ENCODE measurements at regions not wholly inside any gene's neighbourhood (a gene's known extent, or its start where the extent isn't known, plus 50 kb on each side); places are given as distances from the start of the nearest gene placed in this dataset.
A peak's percentile ranks its signal among the peaks of the same experiment; 100 is the strongest.

- DNase-seq (no peak), ATAC-seq (no peak)
- 100% methylated on average over 1 of the region's 1 CpG for WGBS
- H3K4me1 ChIP-seq (ENCODE audit: control insufficient read depth, insufficient read depth, low read length) = peaks cover 6% of the 10 kb centered on the region
- intact Hi-C loops (cut with DNase I) = no loop called here
- H3K27ac ChIP-seq (ENCODE audit: low read length) = no peak overlapping the region
- H3K27me3 ChIP-seq (ENCODE audit: control insufficient read depth, insufficient read depth) = no peaks in the 10 kb centered on the region
- no peak overlapping the region for H3K4me3 ChIP-seq (ENCODE audit: low read length)
- no peaks in the 10 kb centered on the region for H3K9me3 ChIP-seq (ENCODE audit: control insufficient read depth, low read length)
Observed at GRCh38 chr1:93743465-93743864, 61.8 kb upstream of the BCAR3 start.

- Histone ChIP-seq H3K27ac (ENCODE audit: low read length) (no peak overlapping the region), H3K9me3 (ENCODE audit: control insufficient read depth, low read length) (no peaks in the 10 kb centered on the region), H3K4me1 (ENCODE audit: control insufficient read depth, insufficient read depth, low read length) (peaks cover 6% of the 10 kb centered on the region), H3K27me3 (ENCODE audit: control insufficient read depth, insufficient read depth) (no peaks in the 10 kb centered on the region), H3K4me3 (ENCODE audit: low read length) (no peak overlapping the region)
- ATAC-seq (peak; percentile 56 to 80), DNase-seq (peak in 2 of 3 donors; percentile 61 to 65)
- intact Hi-C loops (cut with DNase I) = no loop called here
- WGBS = 38% methylated on average over 12 of the region's 12 CpGs
Observed at GRCh38 chr1:93740601-93741031, 59.0 kb upstream of the BCAR3 start.

- Histone ChIP-seq H3K4me1 (ENCODE audit: control insufficient read depth, insufficient read depth, low read length) (peaks cover 6% of the 10 kb centered on the region), H3K27me3 (ENCODE audit: control insufficient read depth, insufficient read depth) (no peaks in the 10 kb centered on the region), H3K27ac (ENCODE audit: low read length) (peak overlapping the region; percentile 26), H3K9me3 (ENCODE audit: control insufficient read depth, low read length) (no peaks in the 10 kb centered on the region), H3K4me3 (ENCODE audit: low read length) (no peak overlapping the region)
- ATAC-seq = peak; percentile 36 to 50
- no peak for DNase-seq
- intact Hi-C loops (cut with DNase I) = no loop called here
- WGBS = 91% methylated on average over 3 of the region's 3 CpGs
Observed at GRCh38 chr1:93740157-93740556, 58.5 kb upstream of the BCAR3 start.

GRCh38 chr1:93739472-93739871 lies 57.8 kb upstream of the BCAR3 start:
- WGBS = 94% methylated on average over 5 of the region's 5 CpGs
- Histone ChIP-seq H3K9me3 (ENCODE audit: control insufficient read depth, low read length) (no peaks in the 10 kb centered on the region), H3K27me3 (ENCODE audit: control insufficient read depth, insufficient read depth) (no peaks in the 10 kb centered on the region), H3K4me3 (ENCODE audit: low read length) (no peak overlapping the region), H3K4me1 (ENCODE audit: control insufficient read depth, insufficient read depth, low read length) (peaks cover 6% of the 10 kb centered on the region), H3K27ac (ENCODE audit: low read length) (no peak overlapping the region)
- DNase-seq (no peak), ATAC-seq (no peak)
- intact Hi-C loops (cut with DNase I) = no loop called here

GRCh38 chr1:93738926-93739325 lies 57.3 kb upstream of the BCAR3 start:
- no peaks in the 10 kb centered on the region for H3K9me3 ChIP-seq (ENCODE audit: control insufficient read depth, low read length)
- 86% methylated on average over 5 of the region's 5 CpGs for WGBS
- H3K27ac ChIP-seq (ENCODE audit: low read length) = no peak overlapping the region
- no peak overlapping the region for H3K4me3 ChIP-seq (ENCODE audit: low read length)
- intact Hi-C loops (cut with DNase I) = no loop called here
- H3K27me3 ChIP-seq (ENCODE audit: control insufficient read depth, insufficient read depth) = no peaks in the 10 kb centered on the region
- DNase-seq (no peak), ATAC-seq (no peak)
- H3K4me1 ChIP-seq (ENCODE audit: control insufficient read depth, insufficient read depth, low read length) = peaks cover 6% of the 10 kb centered on the region

GRCh38 chr1:93738075-93738622 lies 56.5 kb upstream of the BCAR3 start:
- intact Hi-C loops (cut with DNase I) = no loop called here
- DNase-seq (peak in 1 of 3 donors; percentile 54), ATAC-seq (peak in 1 of 2 donors; percentile 32)
- peaks cover 6% of the 10 kb centered on the region for H3K4me1 ChIP-seq (ENCODE audit: control insufficient read depth, insufficient read depth, low read length)
- 93% methylated on average over 7 of the region's 7 CpGs for WGBS
- H3K4me3 ChIP-seq (ENCODE audit: low read length) = no peak overlapping the region
- no peak overlapping the region for H3K27ac ChIP-seq (ENCODE audit: low read length)
- H3K9me3 ChIP-seq (ENCODE audit: control insufficient read depth, low read length) = no peaks in the 10 kb centered on the region
- no peaks in the 10 kb centered on the region for H3K27me3 ChIP-seq (ENCODE audit: control insufficient read depth, insufficient read depth)

GRCh38 chr1:93735722-93736121 lies 54.1 kb upstream of the BCAR3 start:
- WGBS = 95% methylated on average over 3 of the region's 3 CpGs
- Histone ChIP-seq H3K27me3 (ENCODE audit: control insufficient read depth, insufficient read depth) (no peaks in the 10 kb centered on the region), H3K27ac (ENCODE audit: low read length) (no peak overlapping the region), H3K9me3 (ENCODE audit: control insufficient read depth, low read length) (no peaks in the 10 kb centered on the region), H3K4me3 (ENCODE audit: low read length) (no peak overlapping the region), H3K4me1 (ENCODE audit: control insufficient read depth, insufficient read depth, low read length) (peaks cover 6% of the 10 kb centered on the region)
- no peak for ATAC-seq
- intact Hi-C loops (cut with DNase I) = no loop called here
- no peak for DNase-seq

GRCh38 chr1:93734999-93735398 lies 53.4 kb upstream of the BCAR3 start:
- 76% methylated on average over 2 of the region's 2 CpGs for WGBS
- H3K9me3 ChIP-seq (ENCODE audit: control insufficient read depth, low read length) = no peaks in the 10 kb centered on the region
- no peak overlapping the region for H3K4me3 ChIP-seq (ENCODE audit: low read length)
- intact Hi-C loops (cut with DNase I) = no loop called here
- ATAC-seq = no peak
- DNase-seq = no peak
- no peaks in the 10 kb centered on the region for H3K27me3 ChIP-seq (ENCODE audit: control insufficient read depth, insufficient read depth)
- no peak overlapping the region for H3K27ac ChIP-seq (ENCODE audit: low read length)
- peaks cover 2% of the 10 kb centered on the region for H3K4me1 ChIP-seq (ENCODE audit: control insufficient read depth, insufficient read depth, low read length)

- Histone ChIP-seq H3K27me3 (ENCODE audit: control insufficient read depth, insufficient read depth) (no peaks in the 10 kb centered on the region), H3K4me1 (ENCODE audit: control insufficient read depth, insufficient read depth, low read length) (peaks cover 4% of the 10 kb centered on the region), H3K27ac (ENCODE audit: low read length) (no peak overlapping the region), H3K9me3 (ENCODE audit: control insufficient read depth, low read length) (no peaks in the 10 kb centered on the region), H3K4me3 (ENCODE audit: low read length) (no peak overlapping the region)
- intact Hi-C loops (cut with DNase I) = no loop called here
- no peak for ATAC-seq
- 94% methylated on average over 7 of the region's 7 CpGs for WGBS
- DNase-seq = no peak
Observed at GRCh38 chr1:93733340-93733739, 51.7 kb upstream of the BCAR3 start.

- intact Hi-C loops (cut with DNase I) = no loop called here
- 62% methylated on average over 4 of the region's 4 CpGs for WGBS
- Histone ChIP-seq H3K4me3 (ENCODE audit: low read length) (no peak overlapping the region), H3K4me1 (ENCODE audit: control insufficient read depth, insufficient read depth, low read length) (peaks cover 4% of the 10 kb centered on the region), H3K9me3 (ENCODE audit: control insufficient read depth, low read length) (no peaks in the 10 kb centered on the region), H3K27me3 (ENCODE audit: control insufficient read depth, insufficient read depth) (no peaks in the 10 kb centered on the region), H3K27ac (ENCODE audit: low read length) (no peak overlapping the region)
- DNase-seq = no peak
- ATAC-seq = no peak
Observed at GRCh38 chr1:93732514-93732913, 50.9 kb upstream of the BCAR3 start.

All from right cardiac atrium (tissue), 5 donors.